ENCODE measurements at regions not wholly inside any gene's neighbourhood (a gene's known extent, or its start where the extent isn't known, plus 50 kb on each side); places are given as distances from the start of the nearest gene placed in this dataset.
"Not testable (repeated sequence)": the region's sequence is repeated elsewhere in the genome, so short reads cannot be mapped to it uniquely, and the experiment has no call there.

DNA sequence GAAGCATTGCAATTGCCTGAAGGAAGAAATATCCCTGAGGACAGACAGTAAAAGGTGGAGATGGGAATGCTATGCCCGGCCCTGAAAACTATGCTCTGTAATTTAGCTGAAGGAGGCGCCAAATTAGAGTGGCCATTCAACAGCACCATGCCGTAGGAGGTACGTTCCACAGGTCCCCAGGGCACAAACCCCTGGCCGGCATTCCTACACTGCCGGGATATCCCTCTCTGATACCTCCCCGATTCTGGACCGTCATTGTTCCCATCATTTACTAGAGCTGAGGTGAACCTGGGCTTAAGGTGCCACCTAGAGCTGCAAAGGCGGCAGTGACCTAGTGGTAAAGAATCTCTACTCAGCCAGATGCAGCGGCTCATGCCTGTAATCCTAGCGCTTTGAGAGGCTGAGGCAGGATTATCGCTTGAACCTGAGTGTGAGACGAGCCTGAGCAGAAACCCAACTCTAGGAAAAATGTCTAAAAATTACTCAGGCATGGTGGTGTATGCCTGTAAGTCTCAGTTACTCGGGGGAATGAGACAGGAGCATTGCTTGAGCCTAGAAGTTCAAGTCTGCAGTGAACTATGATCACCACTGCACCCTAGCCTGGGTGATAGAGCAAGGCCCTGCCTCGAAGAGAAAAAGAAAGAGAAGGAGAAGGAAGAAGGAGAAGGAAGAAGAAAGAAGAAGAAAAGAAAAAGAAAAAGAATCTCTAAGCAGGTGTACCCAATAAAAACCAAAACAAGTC lies 53.0 kb upstream of the TNKS2 start:
- no peak overlapping the region for H3K4me2 ChIP-seq (ENCODE audit: low read depth, low read length, poor library complexity, severe bottlenecking)

DNA sequence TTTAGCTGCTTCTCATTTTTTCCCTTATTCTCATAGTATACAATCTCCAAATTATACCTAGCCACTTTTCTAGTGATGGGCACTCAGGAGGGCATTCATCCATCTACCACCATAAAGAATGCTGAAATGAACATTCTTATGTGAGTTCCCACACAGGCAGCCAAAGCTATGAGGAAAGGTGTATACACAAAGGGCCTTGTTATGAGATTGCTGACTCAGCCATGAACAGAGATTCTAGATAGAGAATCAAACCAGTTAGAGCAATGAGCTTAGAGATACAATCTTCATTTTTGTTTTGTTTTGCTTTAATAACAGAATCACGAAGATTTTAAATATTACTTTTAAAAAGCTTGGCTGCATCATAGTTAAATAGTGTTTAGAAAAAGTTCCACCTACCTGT lies 54.8 kb upstream of the TNKS2 start:
- Histone ChIP-seq H3K27me3 (ENCODE audit: low read length) (no peaks in the 10 kb centered on the region), H3K79me2 (ENCODE audit: low read length) (no peaks in the 10 kb centered on the region), H3K4me3 (ENCODE audit: low read length) (no peak overlapping the region), H3K9me2 (replicated peaks; ENCODE audit: insufficient read depth, low read length) (no peaks in the 10 kb centered on the region), H3K9me3 (ENCODE audit: low read length) (no peaks in the 10 kb centered on the region), H2AFZ (ENCODE audit: low read length) (no peak overlapping the region), H3K4me2 (ENCODE audit: low read depth, low read length, poor library complexity, severe bottlenecking) (no peak overlapping the region), H3K4me1 (ENCODE audit: low read length) (no peaks in the 10 kb centered on the region), H3K9ac (ENCODE audit: low read length) (no peak overlapping the region), H3K36me3 (ENCODE audit: insufficient read depth, low read length) (no peaks in the 10 kb centered on the region), H3K27ac (ENCODE audit: low read length) (no peak overlapping the region), H4K20me1 (ENCODE audit: insufficient read depth, low read depth, low read length) (no peaks in the 10 kb centered on the region)
- no peak for DNase-seq

More for the DNA sequence above, 53.0 kb upstream of the TNKS2 start:
- Histone ChIP-seq H3K27me3 (ENCODE audit: low read length) (no peaks in the 10 kb centered on the region), H3K4me1 (ENCODE audit: low read length) (no peaks in the 10 kb centered on the region), H3K4me3 (ENCODE audit: low read length) (no peak overlapping the region), H4K20me1 (ENCODE audit: insufficient read depth, low read depth, low read length) (no peaks in the 10 kb centered on the region), H3K9me2 (replicated peaks; ENCODE audit: insufficient read depth, low read length) (no peaks in the 10 kb centered on the region), H2AFZ (ENCODE audit: low read length) (no peak overlapping the region), H3K36me3 (ENCODE audit: insufficient read depth, low read length) (no peaks in the 10 kb centered on the region), H3K9ac (ENCODE audit: low read length) (no peak overlapping the region), H3K9me3 (ENCODE audit: low read length) (no peaks in the 10 kb centered on the region), H3K79me2 (ENCODE audit: low read length) (no peaks in the 10 kb centered on the region), H3K27ac (ENCODE audit: low read length) (no peak overlapping the region)
- no peak for DNase-seq

DNA sequence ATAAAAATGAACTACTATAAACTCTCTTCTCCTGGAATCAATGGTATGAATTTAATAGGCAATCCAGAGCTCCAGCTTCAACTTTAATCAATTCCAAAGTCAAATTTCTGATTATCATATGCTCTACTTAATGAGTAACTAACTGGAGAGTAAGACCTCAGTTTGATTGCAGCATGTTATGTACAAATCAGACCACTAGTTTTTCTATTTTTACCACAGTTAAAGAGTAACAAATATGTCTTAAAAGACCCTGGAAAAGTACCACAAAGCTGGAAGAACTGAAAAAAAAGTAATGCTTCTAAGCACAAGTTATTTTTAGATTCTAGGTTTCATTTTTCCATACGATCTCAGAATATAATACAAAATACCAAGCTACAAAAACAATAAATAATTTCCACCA lies 56.0 kb upstream of the TNKS2 start:
- Histone ChIP-seq H3K4me1 (ENCODE audit: low read length) (no peaks in the 10 kb centered on the region), H3K4me2 (ENCODE audit: low read depth, low read length, poor library complexity, severe bottlenecking) (no peak overlapping the region), H3K9me3 (ENCODE audit: low read length) (no peaks in the 10 kb centered on the region), H2AFZ (ENCODE audit: low read length) (no peak overlapping the region), H3K9ac (ENCODE audit: low read length) (no peak overlapping the region), H3K36me3 (ENCODE audit: insufficient read depth, low read length) (no peaks in the 10 kb centered on the region), H4K20me1 (ENCODE audit: insufficient read depth, low read depth, low read length) (no peaks in the 10 kb centered on the region), H3K4me3 (ENCODE audit: low read length) (no peak overlapping the region), H3K9me2 (replicated peaks; ENCODE audit: insufficient read depth, low read length) (no peaks in the 10 kb centered on the region), H3K27me3 (ENCODE audit: low read length) (no peaks in the 10 kb centered on the region), H3K27ac (ENCODE audit: low read length) (no peak overlapping the region), H3K79me2 (ENCODE audit: low read length) (no peaks in the 10 kb centered on the region)
- no peak for DNase-seq

DNA sequence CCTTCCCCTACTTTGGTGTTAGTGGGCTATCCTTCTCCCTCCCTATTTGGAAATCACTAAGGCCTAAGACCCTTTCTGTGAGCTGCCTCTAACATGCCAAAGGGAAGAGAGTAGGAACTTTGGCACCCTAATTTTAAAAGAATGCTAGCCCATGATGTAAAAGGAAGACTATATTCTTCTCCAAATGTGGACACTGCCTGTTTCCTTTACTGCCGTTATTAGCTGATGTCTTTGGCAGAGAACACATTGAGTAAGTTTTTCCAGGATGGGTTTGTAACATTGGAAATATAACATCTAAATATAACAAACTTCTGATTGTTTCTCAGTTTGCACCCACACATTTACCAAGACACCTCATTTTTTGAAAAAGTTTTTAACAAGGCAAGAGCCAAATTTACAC lies 56.9 kb upstream of the TNKS2 start:
- H3K36me3 ChIP-seq (ENCODE audit: insufficient read depth, low read length) = no peaks in the 10 kb centered on the region
- no peak overlapping the region for H3K9ac ChIP-seq (ENCODE audit: low read length)
- H3K4me1 ChIP-seq (ENCODE audit: low read length) = no peaks in the 10 kb centered on the region
- H3K79me2 ChIP-seq (ENCODE audit: low read length) = no peaks in the 10 kb centered on the region
- no peak overlapping the region for H3K4me3 ChIP-seq (ENCODE audit: low read length)
- no peak overlapping the region for H3K4me2 ChIP-seq (ENCODE audit: low read depth, low read length, poor library complexity, severe bottlenecking)
- no peak for DNase-seq
- no peaks in the 10 kb centered on the region for H3K27me3 ChIP-seq (ENCODE audit: low read length)
- no peaks in the 10 kb centered on the region for H3K9me2 ChIP-seq (replicated peaks; ENCODE audit: insufficient read depth, low read length)
- H2AFZ ChIP-seq (ENCODE audit: low read length) = no peak overlapping the region
- no peak overlapping the region for H3K27ac ChIP-seq (ENCODE audit: low read length)
- no peaks in the 10 kb centered on the region for H4K20me1 ChIP-seq (ENCODE audit: insufficient read depth, low read depth, low read length)
- no peaks in the 10 kb centered on the region for H3K9me3 ChIP-seq (ENCODE audit: low read length)

DNA sequence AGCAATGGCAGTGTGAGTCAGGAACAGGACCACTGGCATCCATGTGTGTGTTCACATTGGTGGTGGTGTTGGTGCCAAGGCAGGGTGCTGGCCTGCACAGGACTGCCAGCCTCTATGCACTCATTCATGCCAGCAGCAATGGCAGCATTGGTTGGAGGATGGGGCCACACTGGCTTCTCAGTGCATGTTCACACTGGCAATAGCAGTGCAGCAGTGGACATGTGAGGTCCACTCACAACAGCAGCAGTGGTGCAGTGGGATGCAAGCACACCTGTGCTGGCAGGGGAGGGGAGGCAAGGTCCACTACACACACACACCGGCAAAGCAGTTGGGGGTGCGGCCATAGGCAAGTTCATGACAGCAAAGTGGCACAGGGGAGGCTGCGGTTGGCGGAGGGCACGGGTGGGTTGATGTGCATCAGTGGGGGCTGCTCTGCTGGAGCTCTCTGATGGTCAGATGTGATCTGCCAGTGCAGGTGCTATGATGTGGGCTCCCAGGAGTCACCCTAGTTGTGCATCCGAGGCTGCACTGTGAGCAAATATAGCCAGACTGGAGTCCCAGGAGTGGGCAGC lies 57.8 kb upstream of the TNKS2 start:
- no peak overlapping the region for H3K4me3 ChIP-seq (ENCODE audit: low read length)
- H3K36me3 ChIP-seq (ENCODE audit: insufficient read depth, low read length) = no peaks in the 10 kb centered on the region

DNA sequence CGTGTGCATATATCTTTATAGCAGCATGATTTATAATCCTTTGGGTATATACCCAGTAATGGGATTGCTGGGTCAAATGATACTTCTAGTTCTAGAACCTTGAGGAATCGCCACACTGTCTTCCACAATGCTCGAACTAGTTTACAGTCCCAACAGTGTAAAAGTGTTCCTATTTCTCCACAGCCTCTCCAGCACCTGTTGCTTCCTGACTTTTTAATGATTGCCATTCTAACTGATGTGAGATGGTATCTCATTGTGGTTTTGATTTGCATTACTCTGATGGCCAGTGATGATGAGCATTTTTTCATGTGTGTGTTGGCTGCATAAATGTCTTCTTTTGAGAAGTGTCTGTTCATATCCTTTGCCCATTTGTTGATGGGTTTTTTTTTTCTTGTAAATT lies 66.0 kb upstream of the TNKS2 start:
- H2AFZ ChIP-seq (ENCODE audit: low read length); H3K4me1 ChIP-seq (ENCODE audit: low read length); H4K20me1 ChIP-seq (ENCODE audit: insufficient read depth, low read depth, low read length); H3K79me2 ChIP-seq (ENCODE audit: low read length); H3K9ac ChIP-seq (ENCODE audit: low read length); H3K9me3 ChIP-seq (ENCODE audit: low read length); H3K9me2 ChIP-seq (replicated peaks; ENCODE audit: insufficient read depth, low read length); H3K27ac ChIP-seq (ENCODE audit: low read length); H3K4me2 ChIP-seq (ENCODE audit: low read depth, low read length, poor library complexity, severe bottlenecking); H3K4me3 ChIP-seq (ENCODE audit: low read length); H3K36me3 ChIP-seq (ENCODE audit: insufficient read depth, low read length); H3K27me3 ChIP-seq (ENCODE audit: low read length); DNase-seq: not testable (repeated sequence)

More for the DNA sequence above, 57.8 kb upstream of the TNKS2 start:
- Histone ChIP-seq H4K20me1 (ENCODE audit: insufficient read depth, low read depth, low read length) (no peaks in the 10 kb centered on the region), H3K9ac (ENCODE audit: low read length) (no peak overlapping the region), H3K4me2 (ENCODE audit: low read depth, low read length, poor library complexity, severe bottlenecking) (no peak overlapping the region), H3K4me1 (ENCODE audit: low read length) (no peaks in the 10 kb centered on the region), H3K9me3 (ENCODE audit: low read length) (no peaks in the 10 kb centered on the region), H2AFZ (ENCODE audit: low read length) (no peak overlapping the region), H3K79me2 (ENCODE audit: low read length) (no peaks in the 10 kb centered on the region), H3K27ac (ENCODE audit: low read length) (no peak overlapping the region), H3K27me3 (ENCODE audit: low read length) (no peaks in the 10 kb centered on the region), H3K9me2 (replicated peaks; ENCODE audit: insufficient read depth, low read length) (no peaks in the 10 kb centered on the region)
- no peak for DNase-seq

DNA sequence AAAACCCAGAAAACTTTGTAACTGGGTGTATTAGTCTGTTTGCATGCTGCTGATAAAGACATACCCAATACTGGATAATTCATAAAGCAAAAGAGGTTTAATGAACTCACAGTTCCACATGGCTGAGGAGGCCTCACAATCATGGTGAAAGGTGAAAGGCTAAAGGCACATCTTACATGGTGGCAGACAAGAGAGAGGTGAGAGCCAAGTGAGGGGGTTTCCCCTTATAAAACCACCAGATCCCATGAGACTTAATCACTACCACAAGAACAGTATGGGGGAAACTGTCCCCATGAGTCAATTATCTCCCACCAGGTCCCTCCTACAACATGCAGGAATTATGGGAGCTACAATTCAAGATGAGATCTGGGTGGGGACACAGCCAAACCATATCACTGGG lies 68.9 kb upstream of the TNKS2 start:
- not testable (repeated sequence) for H3K9me2 ChIP-seq (replicated peaks; ENCODE audit: insufficient read depth, low read length); H2AFZ ChIP-seq (ENCODE audit: low read length); H3K9me3 ChIP-seq (ENCODE audit: low read length); H3K4me1 ChIP-seq (ENCODE audit: low read length); H3K36me3 ChIP-seq (ENCODE audit: insufficient read depth, low read length); H3K27me3 ChIP-seq (ENCODE audit: low read length); H3K4me3 ChIP-seq (ENCODE audit: low read length); H3K27ac ChIP-seq (ENCODE audit: low read length); H3K4me2 ChIP-seq (ENCODE audit: low read depth, low read length, poor library complexity, severe bottlenecking); H4K20me1 ChIP-seq (ENCODE audit: insufficient read depth, low read depth, low read length); H3K79me2 ChIP-seq (ENCODE audit: low read length); H3K9ac ChIP-seq (ENCODE audit: low read length); DNase-seq

DNA sequence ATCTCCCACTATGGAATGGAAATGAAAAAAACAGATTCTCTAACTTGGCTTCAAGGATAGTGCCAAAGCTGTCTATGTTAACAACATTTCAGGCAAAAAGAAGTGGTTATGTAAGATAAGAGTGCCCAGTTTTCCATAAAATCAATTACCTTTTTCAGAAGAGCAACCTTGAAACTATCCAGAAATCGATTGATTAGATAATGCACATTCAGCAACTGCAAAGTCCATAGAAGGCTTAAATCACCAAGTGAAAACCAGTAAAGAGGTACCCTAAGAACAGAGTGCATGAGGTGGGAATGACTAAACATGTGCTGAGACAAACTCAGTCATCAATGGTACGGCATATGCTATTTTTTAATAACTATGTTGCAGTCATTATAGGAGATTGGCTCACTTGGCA lies 71.9 kb upstream of the TNKS2 start:
- no peak overlapping the region for H3K9ac ChIP-seq (ENCODE audit: low read length)
- H4K20me1 ChIP-seq (ENCODE audit: insufficient read depth, low read depth, low read length) = no peaks in the 10 kb centered on the region
- H2AFZ ChIP-seq (ENCODE audit: low read length) = no peak overlapping the region

More for the DNA sequence above, 71.9 kb upstream of the TNKS2 start:
- Histone ChIP-seq H3K9me3 (ENCODE audit: low read length) (no peaks in the 10 kb centered on the region), H3K27ac (ENCODE audit: low read length) (no peak overlapping the region), H3K4me1 (ENCODE audit: low read length) (no peaks in the 10 kb centered on the region), H3K27me3 (ENCODE audit: low read length) (no peaks in the 10 kb centered on the region), H3K4me3 (ENCODE audit: low read length) (no peak overlapping the region), H3K4me2 (ENCODE audit: low read depth, low read length, poor library complexity, severe bottlenecking) (no peak overlapping the region), H3K36me3 (ENCODE audit: insufficient read depth, low read length) (no peaks in the 10 kb centered on the region), H3K79me2 (ENCODE audit: low read length) (no peaks in the 10 kb centered on the region), H3K9me2 (replicated peaks; ENCODE audit: insufficient read depth, low read length) (no peaks in the 10 kb centered on the region)
- DNase-seq = no peak
